ENCODE measurements at regions not wholly inside any gene's neighbourhood (a gene's known extent, or its start where the extent isn't known, plus 50 kb on each side); places are given as distances from the start of the nearest gene placed in this dataset.

DNA sequence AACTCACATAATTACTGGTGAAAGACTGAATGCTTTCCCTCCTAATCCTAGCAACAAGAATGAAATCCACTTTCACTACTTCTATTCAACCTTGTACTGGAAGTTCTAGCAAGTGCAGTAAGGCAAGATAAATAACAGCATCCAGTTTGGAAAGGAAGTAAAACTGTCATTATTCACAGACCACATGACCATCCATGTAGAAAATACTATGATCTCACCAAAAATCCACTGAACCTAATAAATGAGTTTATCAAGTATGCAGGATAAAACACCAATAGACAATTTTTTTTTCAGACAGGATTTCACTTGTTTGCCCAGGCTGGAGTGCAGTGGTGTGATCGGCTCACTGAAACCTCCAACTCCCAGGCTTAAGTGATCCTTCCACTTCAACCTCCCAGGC lies 117.7 kb downstream of the TMEM167A start:
- TF ChIP-seq POLR2A (IDR thresholded peaks at IDR 0.05), result no peak
- no peak for TF ChIP-seq CTCF (IDR thresholded peaks at IDR 0.05)

All from body of pancreas (tissue), 4 donors.